ENCODE measurements at regions not wholly inside any gene's neighbourhood (a gene's known extent, or its start where the extent isn't known, plus 50 kb on each side); places are given as distances from the start of the nearest gene placed in this dataset.

- H3K27ac ChIP-seq (ENCODE audit: low read depth, low read length): no peak overlapping the region
- peaks cover 3% of the 10 kb centered on the region; the same call in 1 of the 2 replicates for H3K9me3 ChIP-seq (ENCODE audit: control insufficient read depth, insufficient read depth, low read length)
- no peak overlapping the region for H3K4me3 ChIP-seq (ENCODE audit: low read depth, low read length)
- CTCF ChIA-PET: no interaction called here
- POLR2A ChIA-PET: no interaction called here
- H3K27me3 ChIP-seq (ENCODE audit: control insufficient read depth, insufficient read depth, low read length): no peaks in the 10 kb centered on the region
- DNase-seq (ENCODE audit: low read depth, low spot score): no peak
- TF ChIP-seq, protein P1, sequence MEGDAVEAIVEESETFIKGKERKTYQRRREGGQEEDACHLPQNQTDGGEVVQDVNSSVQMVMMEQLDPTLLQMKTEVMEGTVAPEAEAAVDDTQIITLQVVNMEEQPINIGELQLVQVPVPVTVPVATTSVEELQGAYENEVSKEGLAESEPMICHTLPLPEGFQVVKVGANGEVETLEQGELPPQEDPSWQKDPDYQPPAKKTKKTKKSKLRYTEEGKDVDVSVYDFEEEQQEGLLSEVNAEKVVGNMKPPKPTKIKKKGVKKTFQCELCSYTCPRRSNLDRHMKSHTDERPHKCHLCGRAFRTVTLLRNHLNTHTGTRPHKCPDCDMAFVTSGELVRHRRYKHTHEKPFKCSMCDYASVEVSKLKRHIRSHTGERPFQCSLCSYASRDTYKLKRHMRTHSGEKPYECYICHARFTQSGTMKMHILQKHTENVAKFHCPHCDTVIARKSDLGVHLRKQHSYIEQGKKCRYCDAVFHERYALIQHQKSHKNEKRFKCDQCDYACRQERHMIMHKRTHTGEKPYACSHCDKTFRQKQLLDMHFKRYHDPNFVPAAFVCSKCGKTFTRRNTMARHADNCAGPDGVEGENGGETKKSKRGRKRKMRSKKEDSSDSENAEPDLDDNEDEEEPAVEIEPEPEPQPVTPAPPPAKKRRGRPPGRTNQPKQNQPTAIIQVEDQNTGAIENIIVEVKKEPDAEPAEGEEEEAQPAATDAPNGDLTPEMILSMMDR (IDR thresholded peaks at IDR 0.05; ENCODE audit: low read depth, low read length): no peak
Measured at GRCh38 chr5:136622747-136623146, 257.4 kb upstream of the TRPC7 start.

- Histone ChIP-seq H3K27me3 (ENCODE audit: control insufficient read depth, insufficient read depth, low read length) (no peaks in the 10 kb centered on the region), H3K27ac (ENCODE audit: low read depth, low read length) (no peak overlapping the region), H3K9me3 (ENCODE audit: control insufficient read depth, insufficient read depth, low read length) (no peaks in the 10 kb centered on the region; the same call in 1 of the 2 replicates), H3K4me3 (ENCODE audit: low read depth, low read length) (no peak overlapping the region)
- ChIA-PET POLR2A (no interaction called here), CTCF (no interaction called here)
- TF ChIP-seq, protein P1 (IDR thresholded peaks at IDR 0.05; ENCODE audit: low read depth, low read length): no peak
- DNase-seq (ENCODE audit: low read depth, low spot score): no peak
Measured at GRCh38 chr5:136621743-136622142, 256.4 kb upstream of the TRPC7 start.

- CTCF ChIA-PET: no interaction called here
- Histone ChIP-seq H3K4me3 (ENCODE audit: low read depth, low read length) (no peak overlapping the region), H3K27ac (ENCODE audit: low read depth, low read length) (no peak overlapping the region), H3K27me3 (ENCODE audit: control insufficient read depth, insufficient read depth, low read length) (no peaks in the 10 kb centered on the region), H3K9me3 (ENCODE audit: control insufficient read depth, insufficient read depth, low read length) (no peaks in the 10 kb centered on the region; the same call in 1 of the 2 replicates)
- TF ChIP-seq, protein P1 (IDR thresholded peaks at IDR 0.05; ENCODE audit: low read depth, low read length): no peak
- no peak for DNase-seq (ENCODE audit: low read depth, low spot score)
- POLR2A ChIA-PET: no interaction called here
Measured at GRCh38 chr5:136620621-136621020, 255.3 kb upstream of the TRPC7 start.

DNA sequence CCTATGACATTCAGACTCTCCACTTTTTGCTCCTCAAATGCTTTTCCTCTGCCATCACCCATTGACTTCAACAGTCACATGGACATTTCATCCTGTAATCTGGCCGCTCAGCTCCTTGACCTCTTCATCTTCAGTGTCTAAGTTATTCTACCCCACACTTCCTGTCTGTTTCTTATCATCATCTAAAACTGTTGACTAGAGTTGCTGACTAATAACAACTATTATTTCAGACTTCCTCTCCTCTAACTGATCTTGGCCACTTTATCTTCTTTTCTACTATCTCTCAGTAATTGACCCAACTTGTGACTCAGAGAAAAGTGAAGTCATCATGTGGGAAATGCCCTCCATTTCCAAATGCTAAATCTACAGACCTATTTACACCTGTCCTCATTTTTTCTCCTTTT is 254.7 kb upstream of the TRPC7 start:
- Histone ChIP-seq H3K27ac (ENCODE audit: low read depth, low read length) (no peak overlapping the region), H3K4me3 (ENCODE audit: low read depth, low read length) (no peak overlapping the region), H3K9me3 (ENCODE audit: control insufficient read depth, insufficient read depth, low read length) (no peaks in the 10 kb centered on the region; the same call in 1 of the 2 replicates), H3K27me3 (ENCODE audit: control insufficient read depth, insufficient read depth, low read length) (no peaks in the 10 kb centered on the region)
- TF ChIP-seq, protein P1 (IDR thresholded peaks at IDR 0.05; ENCODE audit: low read depth, low read length): no peak
- no peak for DNase-seq (ENCODE audit: low read depth, low spot score)
- POLR2A ChIA-PET: no interaction called here
- CTCF ChIA-PET: no interaction called here

GRCh38 chr5:136619556-136619955 is 254.2 kb upstream of the TRPC7 start:
- TF ChIP-seq, protein P1 (IDR thresholded peaks at IDR 0.05; ENCODE audit: low read depth, low read length): no peak
- H3K27ac ChIP-seq (ENCODE audit: low read depth, low read length): no peak overlapping the region
- CTCF ChIA-PET: no interaction called here
- no peak overlapping the region for H3K4me3 ChIP-seq (ENCODE audit: low read depth, low read length)
- no peaks in the 10 kb centered on the region; the same call in 1 of the 2 replicates for H3K9me3 ChIP-seq (ENCODE audit: control insufficient read depth, insufficient read depth, low read length)
- no peak for DNase-seq (ENCODE audit: low read depth, low spot score)
- POLR2A ChIA-PET: no interaction called here
- no peaks in the 10 kb centered on the region for H3K27me3 ChIP-seq (ENCODE audit: control insufficient read depth, insufficient read depth, low read length)
